ENCODE measurements at regions not wholly inside any gene's neighbourhood (a gene's known extent, or its start where the extent isn't known, plus 50 kb on each side); places are given as distances from the start of the nearest gene placed in this dataset.
A peak's percentile ranks its signal among the peaks of the same experiment; 100 is the strongest.

DNA sequence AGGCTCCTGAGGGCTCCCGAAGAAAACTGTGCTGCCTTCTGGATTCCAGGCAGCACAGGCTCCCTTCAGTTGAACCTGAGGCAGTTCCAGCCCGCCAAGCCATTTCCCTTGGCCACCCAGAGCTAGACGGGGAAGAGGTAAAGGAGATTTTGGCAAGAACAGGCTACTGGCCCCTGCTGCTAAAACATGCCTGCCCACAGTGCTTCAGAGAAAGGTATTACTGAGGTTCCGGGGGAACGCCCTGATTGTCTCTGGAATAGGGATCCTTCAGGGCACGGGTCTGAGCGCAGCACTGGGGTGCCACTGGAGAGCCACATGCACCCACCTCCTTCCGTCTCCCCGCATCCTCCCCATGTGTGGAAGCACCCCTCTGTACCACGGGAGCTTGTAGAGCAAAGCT is 247.4 kb downstream of the BAMBI start:
- DNase-seq: no peak

DNA sequence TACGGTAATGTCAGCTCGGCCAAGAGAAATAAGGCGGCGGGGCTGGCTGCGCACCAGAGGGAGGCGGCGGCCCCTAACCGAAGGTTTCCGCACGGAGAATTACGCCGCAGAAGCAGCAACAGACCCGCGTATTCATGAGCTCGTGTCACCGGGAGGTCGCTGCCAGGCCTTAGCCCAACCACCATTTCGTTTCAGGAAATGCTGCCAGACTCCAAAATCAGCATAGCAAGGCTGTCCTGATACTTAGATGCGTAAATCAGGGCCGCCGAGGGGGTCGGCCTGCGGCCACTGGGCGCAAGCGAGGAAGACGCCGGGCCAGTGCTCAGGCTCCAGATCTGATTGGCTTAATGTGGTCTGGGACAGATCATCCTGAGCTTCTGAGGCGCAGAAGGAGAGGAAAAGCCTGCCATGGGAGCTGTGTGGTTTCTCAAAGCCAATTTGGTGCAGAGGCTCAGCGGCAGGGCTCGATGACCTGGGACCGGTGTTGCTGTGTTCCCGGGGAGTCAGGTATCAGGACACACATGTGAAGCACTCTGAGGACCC is 247.9 kb downstream of the BAMBI start:
- DNase-seq: peak in 1 of 56 donors; percentile 16

DNA sequence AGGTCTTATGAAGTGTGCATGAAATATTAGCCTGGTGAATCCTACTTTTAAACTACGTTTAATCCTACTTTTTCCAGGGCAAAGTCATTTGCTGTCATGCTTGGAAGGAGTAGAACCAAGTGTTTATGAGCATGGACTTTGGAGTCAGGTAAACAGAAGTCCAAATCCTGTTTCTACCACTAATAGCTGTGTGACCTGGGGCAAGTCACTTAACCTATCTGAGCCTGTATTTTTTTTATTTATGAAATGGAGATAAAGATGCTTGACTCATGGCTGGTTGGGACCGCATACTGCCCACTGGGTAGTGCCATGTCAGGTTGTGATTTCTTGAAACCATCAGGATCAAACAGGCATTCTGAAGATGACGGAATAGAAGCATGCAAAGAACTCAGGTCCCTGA is 249.6 kb downstream of the BAMBI start:
- DNase-seq: no peak

DNA sequence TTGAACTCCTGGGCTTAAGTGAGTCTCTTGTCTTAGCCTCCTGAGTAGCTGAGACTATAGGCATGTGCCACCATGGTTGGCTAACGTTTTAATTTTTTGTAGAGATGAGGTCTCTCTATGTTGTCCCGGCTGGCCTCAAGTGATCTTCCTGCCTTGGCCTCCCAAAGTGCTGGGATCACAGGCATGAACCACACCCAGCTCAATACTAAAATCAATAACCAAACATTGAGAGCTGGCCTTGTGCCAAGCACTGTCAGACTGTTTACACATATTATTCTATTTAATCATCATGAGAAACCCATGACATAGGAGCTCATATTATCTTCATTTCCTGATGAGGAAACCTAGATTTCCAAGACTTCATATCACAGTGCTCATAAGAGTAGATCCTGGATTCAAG is 251.2 kb downstream of the BAMBI start:
- DNase-seq: no peak

DNA sequence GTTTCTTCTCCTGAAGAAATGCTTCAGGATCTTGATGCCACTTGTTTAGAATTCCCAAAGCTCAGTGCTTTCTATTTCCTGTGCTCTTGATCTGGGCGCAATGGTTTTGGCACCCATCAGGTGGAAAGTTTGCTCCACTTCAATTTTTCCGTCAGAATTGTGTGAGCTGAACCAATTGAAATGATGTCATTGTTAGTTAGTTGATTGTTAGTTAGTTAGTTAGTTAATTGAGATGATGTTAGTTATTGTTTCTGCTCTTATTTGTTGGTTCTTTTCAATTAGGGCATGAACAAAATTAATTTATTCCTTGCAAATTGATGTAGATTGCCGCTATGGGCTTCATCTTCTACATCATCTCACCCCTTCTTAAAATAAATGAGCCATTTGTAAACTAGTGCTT is 252.6 kb downstream of the BAMBI start:
- DNase-seq: no peak

DNA sequence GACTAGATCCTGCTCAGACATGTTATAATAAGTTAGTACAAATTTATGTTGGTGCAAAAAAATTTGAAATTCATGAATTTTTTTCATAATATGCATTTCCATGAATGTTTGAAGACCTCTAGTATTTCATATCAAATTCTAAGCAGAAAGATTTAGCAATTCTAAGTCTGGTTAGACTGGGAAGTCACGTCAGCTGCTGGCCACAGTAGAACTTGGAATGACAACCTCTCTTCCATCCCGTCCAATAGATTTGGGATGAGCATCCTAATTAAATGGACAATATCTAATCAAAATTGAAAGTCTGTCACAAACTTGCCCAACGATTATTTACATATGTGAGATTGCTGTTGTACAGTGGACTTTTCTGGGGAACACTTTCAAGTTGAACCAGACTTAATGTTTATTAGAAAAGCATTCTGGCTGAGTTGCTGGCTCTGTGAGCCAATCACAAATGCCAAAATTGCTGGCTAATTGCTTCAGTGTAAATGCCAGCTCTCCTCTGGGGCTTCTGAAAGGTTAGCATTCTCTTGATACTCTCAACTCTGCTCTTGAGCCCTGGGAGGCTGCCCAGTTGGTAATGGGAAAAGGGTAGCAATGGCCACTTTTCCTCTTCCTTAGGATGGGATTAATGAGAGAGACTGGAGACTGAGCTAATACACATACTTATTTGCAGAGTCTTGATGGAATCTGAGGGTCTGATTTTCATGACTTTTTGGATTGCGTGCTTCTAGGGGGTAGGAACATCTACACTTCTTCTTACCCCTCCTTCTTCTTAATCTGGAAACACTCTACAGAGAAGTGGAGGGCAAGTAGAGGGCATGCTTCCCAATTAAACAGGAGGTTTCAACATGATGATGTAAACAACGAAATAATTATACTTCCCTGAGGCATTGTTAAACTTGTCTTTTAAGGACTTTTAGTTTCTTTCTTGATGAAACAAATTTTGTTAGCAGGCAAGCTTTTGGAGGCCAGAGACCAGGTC is 253.5 kb downstream of the BAMBI start:
- DNase-seq: peak in 9 of 56 donors; percentile 6 to 51 (median 20)

DNA sequence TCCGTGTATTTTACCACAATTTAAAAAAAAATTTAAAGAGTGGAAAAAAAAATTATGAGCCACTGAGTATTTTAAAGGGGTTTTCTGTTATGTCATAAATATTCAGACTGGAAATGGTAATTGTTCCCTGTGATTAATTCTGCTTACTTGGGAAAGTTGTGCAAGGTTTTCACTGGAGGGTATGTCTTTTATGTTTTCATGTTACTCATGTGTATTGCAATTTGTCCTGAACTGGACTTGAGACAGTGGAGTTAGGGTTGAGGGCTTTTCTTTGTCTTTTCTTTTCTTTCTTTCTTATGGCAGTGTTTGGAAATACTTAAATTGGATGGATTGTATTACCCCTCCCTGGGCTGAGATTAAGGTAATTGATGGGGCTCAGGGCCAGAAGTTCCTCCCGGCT is 257.7 kb downstream of the BAMBI start:
- DNase-seq: no peak

DNA sequence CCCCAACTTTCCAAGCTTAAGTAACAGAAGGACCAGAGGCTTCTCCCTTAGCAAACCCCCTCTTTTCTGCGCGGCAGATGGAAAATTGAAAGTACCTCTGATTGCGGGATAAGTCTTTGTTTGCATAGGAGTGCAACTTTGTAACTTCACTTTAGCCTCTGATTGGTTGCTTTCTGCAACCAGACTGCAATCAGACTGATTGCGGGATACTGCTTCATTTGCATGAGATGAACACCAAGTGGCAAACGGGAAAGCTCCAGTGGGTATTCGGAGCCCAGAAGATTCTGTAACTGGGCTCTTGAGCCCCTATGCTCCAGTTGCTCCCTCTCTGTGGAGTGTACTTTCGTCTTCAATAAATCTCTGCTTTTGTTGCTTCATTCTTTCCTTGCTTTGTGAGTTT is 260.6 kb downstream of the BAMBI start:
- DNase-seq: no peak

DNA sequence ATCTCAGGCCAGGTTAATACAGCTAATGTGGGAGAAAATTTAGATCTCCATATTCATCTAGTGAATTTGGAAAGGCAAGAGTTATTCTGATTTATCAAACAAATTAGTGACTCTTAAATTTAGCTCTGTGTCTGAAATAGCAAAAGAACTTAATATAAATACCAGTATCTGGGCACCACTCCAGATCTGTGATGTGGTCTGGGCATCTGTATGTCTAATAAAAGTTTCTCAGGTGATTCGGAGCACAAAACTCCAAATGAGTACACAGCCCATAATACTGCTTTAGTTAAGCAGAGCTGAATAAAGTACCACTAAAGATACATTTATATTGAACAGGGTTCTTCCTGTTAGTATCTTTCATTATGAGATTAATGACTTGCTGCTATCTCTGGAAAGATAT is 261.4 kb downstream of the BAMBI start:
- no peak for DNase-seq

DNA sequence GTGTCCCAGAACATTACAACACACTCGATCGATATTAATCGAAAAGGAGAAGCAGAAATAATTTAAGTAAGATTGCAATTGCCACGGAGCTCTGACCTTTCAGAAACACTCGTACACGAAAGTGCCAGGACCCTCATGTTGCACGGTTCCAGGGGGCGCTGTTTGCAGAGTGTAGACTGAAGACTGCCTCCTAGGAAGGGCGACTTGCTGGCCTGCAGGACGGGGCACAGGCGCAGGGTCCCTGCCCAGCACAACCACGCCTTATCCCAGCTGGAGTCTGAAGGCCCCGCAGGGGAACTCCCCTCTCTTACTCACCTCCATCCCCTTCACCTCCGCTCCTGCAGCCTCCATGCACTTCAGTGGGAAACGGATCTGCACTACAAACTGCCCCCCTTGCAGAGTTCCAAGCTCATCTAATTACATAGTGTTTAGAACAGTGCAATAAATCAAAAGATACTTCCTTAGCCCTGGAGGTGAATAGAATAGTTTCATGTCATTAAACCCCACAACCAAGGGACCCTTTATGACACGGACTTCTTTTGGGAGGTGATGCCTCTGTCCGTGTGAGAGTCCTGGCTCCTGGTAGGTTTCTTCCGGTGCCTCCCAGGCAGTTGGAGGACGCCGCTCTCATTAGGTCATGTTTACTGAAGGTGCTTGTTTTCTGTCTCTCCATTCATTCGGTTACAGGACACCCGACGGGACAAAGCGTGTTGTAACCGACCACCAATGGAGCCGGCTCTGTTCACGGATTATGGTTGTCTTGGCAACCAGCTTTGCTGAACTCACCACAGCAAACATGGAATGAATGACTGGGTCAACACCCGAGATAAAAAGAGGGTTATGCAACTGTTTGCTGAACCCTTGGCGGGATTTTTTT is 262.2 kb downstream of the BAMBI start:
- peak in 7 of 56 donors; percentile 5 to 42 (median 8) for DNase-seq

DNA sequence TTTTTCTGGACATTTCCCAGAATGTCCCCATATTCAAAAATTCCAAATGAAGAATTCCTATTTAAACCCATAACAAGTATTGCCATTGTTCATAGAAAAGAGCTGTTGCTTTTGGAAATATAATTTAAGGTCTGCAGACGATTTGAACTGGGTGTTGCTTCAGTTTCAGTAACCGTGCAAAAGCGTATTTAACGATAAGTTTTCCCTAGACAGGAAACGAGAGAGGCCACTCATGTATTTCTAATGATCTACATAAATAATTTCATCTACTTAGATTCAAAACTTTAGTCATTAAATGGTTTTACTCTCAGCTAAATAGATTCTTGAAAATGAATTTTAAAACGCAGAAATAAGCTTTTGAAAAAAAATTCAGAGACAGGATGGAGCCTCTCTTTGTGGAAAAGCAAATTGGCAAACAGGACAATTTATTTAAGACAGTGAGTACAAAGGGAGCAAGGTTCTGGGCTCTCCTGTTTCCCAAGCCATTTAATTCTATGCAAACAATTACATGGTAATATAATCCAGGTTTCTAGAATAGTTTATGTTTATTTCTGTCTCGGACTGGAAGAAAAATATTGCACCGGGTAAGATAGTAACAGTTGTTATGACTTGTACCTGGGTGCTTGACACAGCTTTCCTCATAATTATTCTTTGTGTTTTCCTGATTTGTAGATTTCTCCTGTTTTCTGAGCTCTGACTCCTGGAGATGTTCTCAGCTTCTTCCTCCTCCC is 263.0 kb downstream of the BAMBI start:
- no peak for DNase-seq

DNA sequence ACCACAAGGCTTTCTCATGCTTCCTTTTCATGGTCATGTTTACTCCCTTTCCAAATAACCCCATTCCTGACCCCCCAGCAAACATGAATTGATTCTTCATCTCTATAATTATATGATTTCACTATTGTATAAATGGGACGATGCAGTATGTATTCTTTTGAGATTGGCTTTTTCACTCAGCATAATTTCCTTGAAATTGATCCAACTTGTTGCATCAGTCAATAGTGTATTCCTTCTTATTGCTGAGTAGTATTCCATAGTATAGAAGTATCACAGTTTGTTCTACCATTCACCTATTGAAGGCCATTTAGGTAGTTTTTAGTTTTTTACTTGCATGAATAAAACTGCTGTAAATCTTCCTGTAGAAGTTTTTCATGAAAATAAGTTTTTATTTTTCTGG is 264.7 kb downstream of the BAMBI start:
- DNase-seq: no peak

DNA sequence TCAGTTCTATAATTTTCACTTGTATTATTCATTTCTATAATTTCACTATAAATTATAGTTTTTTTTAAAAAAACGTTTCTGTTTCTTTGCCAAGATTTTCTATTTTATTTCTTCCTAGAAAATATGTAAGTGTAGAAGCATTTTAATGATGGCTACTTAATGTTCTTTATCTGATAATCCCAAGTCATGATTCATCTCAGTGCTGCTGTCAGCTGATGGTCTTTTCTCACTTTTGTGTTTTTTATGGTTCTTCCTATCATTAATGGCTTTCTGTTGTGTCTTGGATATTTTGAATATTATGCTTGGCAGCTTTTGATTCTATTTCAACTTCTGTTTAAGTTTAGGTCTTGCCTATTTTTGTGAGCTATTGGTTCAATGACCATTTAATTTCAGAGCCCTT is 268.6 kb downstream of the BAMBI start:
- DNase-seq: no peak

DNA sequence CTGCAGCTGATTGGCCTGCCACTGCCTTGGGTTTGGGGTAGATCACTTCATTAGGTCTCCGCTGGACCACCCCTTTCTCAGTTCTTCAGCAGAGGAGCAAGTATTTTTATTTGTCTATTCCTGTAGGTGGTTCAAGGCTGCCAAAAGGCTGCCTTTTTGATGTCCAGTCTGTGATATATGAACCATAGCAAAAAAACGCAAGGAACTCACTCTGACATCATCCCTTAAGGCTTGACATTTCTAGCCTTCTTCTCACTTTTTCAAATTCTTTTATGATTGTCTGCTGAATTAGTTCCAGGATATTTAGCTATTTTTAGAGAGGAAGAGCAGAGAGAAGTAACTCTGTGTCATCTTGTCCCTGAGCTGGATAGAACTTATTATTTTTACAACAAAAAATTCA is 269.2 kb downstream of the BAMBI start:
- no peak for DNase-seq

DNA sequence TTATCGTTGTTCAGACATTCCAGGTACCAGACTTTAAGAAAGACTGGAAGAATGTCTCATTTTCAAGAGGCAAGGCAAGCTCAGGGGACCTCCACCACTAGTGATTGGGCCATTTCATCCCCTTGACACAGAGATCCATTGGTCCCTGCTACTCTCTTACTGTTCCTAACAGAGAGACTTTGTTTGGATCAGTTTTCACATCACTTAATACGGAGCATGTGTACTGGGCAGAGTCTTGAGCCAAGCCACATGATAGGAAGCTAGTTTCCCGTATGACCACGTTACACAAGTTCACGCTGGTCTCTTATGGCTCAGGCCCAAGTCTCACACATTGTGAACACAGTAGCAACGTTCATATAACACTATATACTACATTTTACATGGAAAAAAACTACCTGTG is 269.9 kb downstream of the BAMBI start:
- DNase-seq: no peak

DNA sequence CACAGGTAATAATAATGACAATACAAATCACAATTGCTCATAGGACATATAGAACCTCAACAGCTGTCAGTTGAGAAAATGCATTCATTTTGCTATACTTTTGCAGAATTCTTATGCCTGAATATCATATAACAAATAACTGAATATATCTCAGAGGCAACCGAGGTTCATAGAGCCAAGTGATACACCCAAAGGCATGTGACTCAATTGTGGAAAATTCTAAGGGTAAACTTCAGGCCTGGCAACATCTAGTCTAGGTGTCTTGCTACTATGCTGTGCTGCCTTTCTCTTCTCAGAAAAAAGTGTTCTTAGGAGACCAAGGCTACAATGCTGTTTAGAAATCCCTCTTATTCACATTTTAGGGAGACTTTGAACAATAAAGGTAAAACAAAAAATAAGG is 270.7 kb downstream of the BAMBI start:
- no peak for DNase-seq

DNA sequence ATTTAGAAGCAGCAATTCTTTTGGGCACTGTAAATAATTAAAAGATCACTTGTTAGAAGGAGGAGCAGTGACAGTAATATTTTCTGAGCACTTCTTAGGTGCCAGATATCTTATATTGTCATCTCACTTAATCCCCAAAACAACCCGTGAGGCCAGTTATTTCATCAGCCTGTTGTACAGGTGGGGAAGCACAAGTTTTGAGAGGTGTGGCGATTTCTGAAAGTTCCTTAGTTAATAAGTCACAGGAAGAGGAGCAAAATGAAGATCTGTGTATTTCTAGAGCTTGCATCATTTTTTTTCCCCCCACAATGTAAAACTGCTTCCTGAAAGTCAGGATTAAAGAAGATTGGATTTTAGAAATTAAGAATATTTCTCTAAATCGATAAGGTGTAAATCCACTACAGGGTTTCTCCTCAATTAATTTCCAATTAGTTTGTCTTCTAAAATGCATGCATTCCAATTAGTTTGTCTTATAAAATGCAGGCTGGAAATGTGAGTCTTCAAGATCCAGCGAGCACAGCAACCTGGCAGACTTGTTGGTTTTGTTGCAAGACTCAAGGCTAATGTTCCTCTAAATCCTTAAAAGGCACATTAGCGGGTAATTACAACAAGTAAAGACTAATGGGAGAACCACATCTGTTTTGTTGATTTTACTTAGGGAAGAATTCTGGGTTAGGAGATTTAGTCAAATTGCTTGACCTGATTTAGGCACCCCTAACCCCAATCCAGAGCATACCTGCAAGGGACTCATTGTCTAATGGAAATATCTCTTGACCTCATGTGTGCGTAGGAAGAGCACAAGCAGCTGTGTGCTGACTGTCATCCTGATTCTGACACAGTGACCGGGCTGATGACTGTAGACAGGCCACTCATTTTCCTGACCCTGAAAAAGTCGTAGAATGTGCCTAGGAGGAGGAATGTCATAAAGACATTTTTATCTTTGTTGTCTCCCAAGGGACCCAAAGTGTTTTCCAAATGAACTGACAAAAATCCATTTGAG is 272.0 kb downstream of the BAMBI start:
- DNase-seq: no peak

DNA sequence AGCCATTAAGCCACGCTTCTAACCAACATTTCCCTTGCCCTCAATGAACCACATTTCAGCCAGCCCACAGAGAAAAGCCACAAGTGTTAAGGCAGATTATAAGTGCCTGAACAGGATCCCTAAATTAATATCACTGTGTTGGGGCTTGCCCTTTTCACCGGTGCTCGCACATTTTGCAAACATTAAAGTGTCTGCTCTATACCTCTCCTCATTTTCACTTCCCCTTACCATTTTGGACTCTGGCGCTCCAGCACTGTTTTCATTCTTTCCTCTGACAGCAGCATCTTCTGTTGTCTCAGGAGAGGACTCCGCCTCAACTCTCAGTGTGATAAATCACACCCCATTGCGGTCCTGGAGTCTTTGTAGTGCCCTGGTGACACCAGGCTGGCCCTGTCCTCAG is 274.2 kb downstream of the BAMBI start:
- no peak for DNase-seq

DNA sequence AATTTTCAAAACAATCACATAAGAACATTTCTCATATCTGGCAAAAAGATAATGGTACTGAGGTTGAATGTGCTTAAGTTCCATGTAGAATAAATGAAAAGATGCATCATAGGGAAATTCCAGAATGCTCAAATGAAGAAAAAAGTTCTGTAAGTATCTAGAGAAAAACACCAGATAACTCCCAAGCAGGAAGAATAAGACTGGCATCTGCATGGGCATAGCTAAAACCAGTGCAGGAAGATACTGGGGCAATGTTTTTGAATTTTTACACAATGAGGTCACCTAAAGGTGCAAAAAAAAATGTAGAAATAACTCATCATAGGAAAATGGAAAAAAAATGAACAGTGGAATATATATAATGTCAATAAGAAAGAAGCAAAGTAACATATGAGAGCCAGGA is 275.2 kb downstream of the BAMBI start:
- no peak for DNase-seq

DNA sequence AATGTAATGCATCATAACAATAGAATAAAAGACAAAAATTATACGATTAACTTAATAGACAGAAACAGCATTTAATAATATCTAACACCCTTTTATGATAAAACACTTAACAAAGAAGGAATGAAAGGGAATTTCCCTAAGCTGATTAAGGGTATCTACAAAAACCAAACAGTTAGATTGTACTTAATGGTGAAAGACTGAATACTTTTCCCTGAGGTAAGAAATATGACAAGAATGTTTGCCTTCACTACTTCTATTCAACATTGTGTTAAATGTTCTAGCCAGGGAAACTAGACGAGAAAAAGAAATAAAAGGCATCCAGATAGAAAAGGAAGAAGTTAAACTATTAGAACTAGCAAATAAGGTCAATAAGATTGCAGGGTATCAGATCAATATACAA is 276.9 kb downstream of the BAMBI start:
- DNase-seq: no peak
